ENCODE measurements at regions not wholly inside any gene's neighbourhood (a gene's known extent, or its start where the extent isn't known, plus 50 kb on each side); places are given as distances from the start of the nearest gene placed in this dataset.

- no peak for TF ChIP-seq CEBPB (IDR thresholded peaks at IDR 0.05)
- no peak for TF ChIP-seq NFIC (IDR thresholded peaks at IDR 0.05)
- TF ChIP-seq EP300 (IDR thresholded peaks at IDR 0.05; ENCODE audit: borderline replicate concordance): no peak
Measured at GRCh38 chr19:31520633-31521032, 171.4 kb upstream of the TSHZ3 start.

GRCh38 chr19:31525610-31526147 is 176.4 kb upstream of the TSHZ3 start:
- TF ChIP-seq FOXM1 (IDR thresholded peaks at IDR 0.05; ENCODE audit: borderline replicate concordance, low read depth) (no peak), EGR1 (IDR thresholded peaks at IDR 0.05) (no peak), EP300 (IDR thresholded peaks at IDR 0.05; ENCODE audit: borderline replicate concordance) (no peak), YY1 (IDR thresholded peaks at IDR 0.05; ENCODE audit: low read depth) (no peak), ZBTB7A (IDR thresholded peaks at IDR 0.05; ENCODE audit: low read depth) (no peak), RAD21 (IDR thresholded peaks at IDR 0.05; ENCODE audit: low read depth) (no peak), TEAD4 (IDR thresholded peaks at IDR 0.05) (no peak), CREB1 (IDR thresholded peaks at IDR 0.05; ENCODE audit: low read depth) (no peak), CEBPB (IDR thresholded peaks at IDR 0.05) (no peak), TCF12 (IDR thresholded peaks at IDR 0.05; ENCODE audit: low read depth) (no peak), REST (IDR thresholded peaks at IDR 0.05; ENCODE audit: low read depth) (no peak), USF1 (IDR thresholded peaks at IDR 0.05) (no peak), TAF1 (IDR thresholded peaks at IDR 0.05; ENCODE audit: low read depth) (no peak), NFIC (IDR thresholded peaks at IDR 0.05) (no peak), MAX (IDR thresholded peaks at IDR 0.05) (no peak)

GRCh38 chr19:31527443-31527842 is 178.2 kb upstream of the TSHZ3 start:
- TF ChIP-seq CREB1 (IDR thresholded peaks at IDR 0.05; ENCODE audit: low read depth): no peak
- TF ChIP-seq TAF1 (IDR thresholded peaks at IDR 0.05; ENCODE audit: low read depth): no peak
- no peak for TF ChIP-seq CEBPB (IDR thresholded peaks at IDR 0.05)
- no peak for TF ChIP-seq TCF12 (IDR thresholded peaks at IDR 0.05; ENCODE audit: low read depth)
- no peak for TF ChIP-seq RAD21 (IDR thresholded peaks at IDR 0.05; ENCODE audit: low read depth)
- no peak for TF ChIP-seq NFIC (IDR thresholded peaks at IDR 0.05)
- TF ChIP-seq YY1 (IDR thresholded peaks at IDR 0.05; ENCODE audit: low read depth): no peak
- no peak for TF ChIP-seq EGR1 (IDR thresholded peaks at IDR 0.05)
- no peak for TF ChIP-seq EP300 (IDR thresholded peaks at IDR 0.05; ENCODE audit: borderline replicate concordance)

- TF ChIP-seq YY1 (IDR thresholded peaks at IDR 0.05; ENCODE audit: low read depth) (no peak), FOXM1 (IDR thresholded peaks at IDR 0.05; ENCODE audit: borderline replicate concordance, low read depth) (no peak), TAF1 (IDR thresholded peaks at IDR 0.05; ENCODE audit: low read depth) (no peak), CREB1 (IDR thresholded peaks at IDR 0.05; ENCODE audit: low read depth) (no peak)
Measured at GRCh38 chr19:31528261-31528660, 179.0 kb upstream of the TSHZ3 start.

- TF ChIP-seq TCF12 (IDR thresholded peaks at IDR 0.05; ENCODE audit: low read depth) (no peak), CEBPB (IDR thresholded peaks at IDR 0.05) (no peak), FOXM1 (IDR thresholded peaks at IDR 0.05; ENCODE audit: borderline replicate concordance, low read depth) (no peak), USF1 (IDR thresholded peaks at IDR 0.05) (no peak), NFIC (IDR thresholded peaks at IDR 0.05) (no peak), TEAD4 (IDR thresholded peaks at IDR 0.05) (no peak), REST (IDR thresholded peaks at IDR 0.05; ENCODE audit: low read depth) (no peak), MAX (IDR thresholded peaks at IDR 0.05) (no peak), RAD21 (IDR thresholded peaks at IDR 0.05; ENCODE audit: low read depth) (no peak), TAF1 (IDR thresholded peaks at IDR 0.05; ENCODE audit: low read depth) (no peak), YY1 (IDR thresholded peaks at IDR 0.05; ENCODE audit: low read depth) (no peak), EP300 (IDR thresholded peaks at IDR 0.05; ENCODE audit: borderline replicate concordance) (no peak), ZBTB7A (IDR thresholded peaks at IDR 0.05; ENCODE audit: low read depth) (no peak), EGR1 (IDR thresholded peaks at IDR 0.05) (no peak), CREB1 (IDR thresholded peaks at IDR 0.05; ENCODE audit: low read depth) (no peak)
Measured at GRCh38 chr19:31529121-31529520, 179.9 kb upstream of the TSHZ3 start.

GRCh38 chr19:31530781-31531180 is 181.5 kb upstream of the TSHZ3 start:
- TF ChIP-seq FOXM1 (IDR thresholded peaks at IDR 0.05; ENCODE audit: borderline replicate concordance, low read depth) (no peak), MAX (IDR thresholded peaks at IDR 0.05) (no peak), YY1 (IDR thresholded peaks at IDR 0.05; ENCODE audit: low read depth) (no peak), EP300 (IDR thresholded peaks at IDR 0.05; ENCODE audit: borderline replicate concordance) (no peak), CREB1 (IDR thresholded peaks at IDR 0.05; ENCODE audit: low read depth) (no peak), TCF12 (IDR thresholded peaks at IDR 0.05; ENCODE audit: low read depth) (no peak), ZBTB7A (IDR thresholded peaks at IDR 0.05; ENCODE audit: low read depth) (no peak), TEAD4 (IDR thresholded peaks at IDR 0.05) (no peak), EGR1 (IDR thresholded peaks at IDR 0.05) (no peak), USF1 (IDR thresholded peaks at IDR 0.05) (no peak), TAF1 (IDR thresholded peaks at IDR 0.05; ENCODE audit: low read depth) (no peak), RAD21 (IDR thresholded peaks at IDR 0.05; ENCODE audit: low read depth) (no peak)

Data from Ishikawa (cell line).